Femur (tissue), 1 donor: ENCODE measurements at regions not wholly inside any gene's neighbourhood (a gene's known extent, or its start where the extent isn't known, plus 50 kb on each side); places are given as distances from the start of the nearest gene placed in this dataset.

ENCODE experiments used
- DNase-seq: peaks from one replicate; pipeline ENCODE4 v3.0.0-alpha.2; 2017

- DNase-seq, result no peak
These were observed 236.6 kb upstream of the CTNNB1 start for GRCh38 chr3:40962721-40963120.

- DNase-seq, result no peak
These were observed 230.6 kb upstream of the CTNNB1 start for GRCh38 chr3:40968666-40969065.

GRCh38 chr3:40969341-40969740 lies 230.0 kb upstream of the CTNNB1 start:
- no peak for DNase-seq

GRCh38 chr3:40969756-40970466 lies 229.4 kb upstream of the CTNNB1 start:
- DNase-seq, result no peak

- DNase-seq, result peak; percentile 82
These were observed 227.8 kb upstream of the CTNNB1 start for GRCh38 chr3:40971191-40972168.

- no peak for DNase-seq
These were observed 227.0 kb upstream of the CTNNB1 start for GRCh38 chr3:40972350-40972749.

GRCh38 chr3:40973141-40973540 lies 226.2 kb upstream of the CTNNB1 start:
- no peak for DNase-seq

GRCh38 chr3:40975711-40976121 lies 223.6 kb upstream of the CTNNB1 start:
- DNase-seq, result no peak

GRCh38 chr3:40976241-40976640 lies 223.1 kb upstream of the CTNNB1 start:
- DNase-seq, result no peak

- DNase-seq, result no peak
These were observed 220.9 kb upstream of the CTNNB1 start for GRCh38 chr3:40978442-40978841.

- no peak for DNase-seq
These were observed 219.3 kb upstream of the CTNNB1 start for GRCh38 chr3:40979962-40980361.

- no peak for DNase-seq
These were observed 218.8 kb upstream of the CTNNB1 start for GRCh38 chr3:40980467-40980866.

- no peak for DNase-seq
These were observed 214.1 kb upstream of the CTNNB1 start for GRCh38 chr3:40985195-40985594.

- no peak for DNase-seq
These were observed 210.8 kb upstream of the CTNNB1 start for GRCh38 chr3:40988468-40988867.

- DNase-seq, result no peak
These were observed 209.9 kb upstream of the CTNNB1 start for GRCh38 chr3:40989141-40990061.

- DNase-seq, result no peak
These were observed 209.2 kb upstream of the CTNNB1 start for GRCh38 chr3:40990062-40990456.

GRCh38 chr3:40992023-40992422 lies 207.3 kb upstream of the CTNNB1 start:
- DNase-seq, result no peak

- no peak for DNase-seq
These were observed 204.7 kb upstream of the CTNNB1 start for GRCh38 chr3:40994611-40995010.

GRCh38 chr3:40995271-40995670 lies 204.0 kb upstream of the CTNNB1 start:
- no peak for DNase-seq

GRCh38 chr3:40996382-40996781 lies 202.9 kb upstream of the CTNNB1 start:
- no peak for DNase-seq

- DNase-seq, result no peak
These were observed 202.2 kb upstream of the CTNNB1 start for GRCh38 chr3:40996827-40997710.
